Adrenal gland (tissue), 5 donors: ENCODE measurements at regions not wholly inside any gene's neighbourhood (a gene's known extent, or its start where the extent isn't known, plus 50 kb on each side); places are given as distances from the start of the nearest gene placed in this dataset.

Experiments used
- POLR2A ChIP-seq, 2 donors: fragments of 450-650 bp; IDR thresholded peaks; one replicate each; pipeline ENCODE4 v1.6.1; 2017; ENCODE audit warnings: antibody characterized with exemption in 2 of 2, mild to moderate bottlenecking in 2 of 2, moderate library complexity in 1 of 2
- TF ChIP-seq, protein P1 (sequence below), 6 experiments: fragments of 450-650 bp in 4 of 6; fragments of 200-600 bp in 2 of 6; sonication (generic) in 1 of 6; IDR thresholded peaks; 1 replicate in 5 of 6; 2 replicates in 1 of 6; pipeline versions ENCODE4 v1.5.1 to v1.8.0; 2016 to 2021; ENCODE audit warnings: antibody characterized with exemption in 6 of 6, mild to moderate bottlenecking in 2 of 6, moderate library complexity in 1 of 6
- donor health status: DM: no; HTN: no; CAD: no.

DNA sequence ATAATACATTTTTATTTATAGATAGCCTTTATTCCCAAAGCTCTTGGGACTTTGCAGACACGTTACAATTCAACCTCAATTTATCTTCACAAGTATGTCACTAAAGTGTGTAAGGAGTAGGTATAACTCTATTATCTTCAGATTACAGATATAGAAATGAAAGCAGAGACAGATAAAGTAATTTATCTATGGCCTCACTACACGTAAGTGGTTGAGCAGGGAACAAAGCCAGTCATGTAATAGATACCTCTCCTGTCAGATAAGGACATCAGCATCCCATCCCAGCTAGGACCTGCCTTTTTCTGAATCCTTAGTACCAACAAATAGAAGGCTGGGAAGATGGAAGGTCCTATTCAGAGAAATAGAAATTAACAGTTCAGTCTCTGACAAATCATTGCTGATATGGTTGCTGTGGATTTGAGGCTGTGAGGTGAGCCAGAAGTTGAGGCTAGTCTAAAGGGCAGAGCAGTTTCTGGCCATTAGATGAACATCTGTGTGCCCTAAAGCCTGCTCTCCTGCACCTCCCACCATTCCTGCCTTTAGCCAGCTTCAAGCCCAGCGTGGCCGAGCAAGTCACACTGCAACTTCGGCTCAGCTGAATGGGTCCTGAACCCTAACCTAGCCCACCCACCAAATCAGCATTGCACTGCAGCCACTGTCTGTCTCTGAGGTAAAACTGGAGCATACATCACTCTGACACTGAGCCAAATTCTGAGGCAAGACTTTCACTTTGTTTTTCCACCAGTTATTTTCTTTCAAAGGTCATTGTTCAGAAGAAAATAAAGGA lies 71.1 kb upstream of the PLEKHA5 start:
- TF ChIP-seq, protein P1, sequence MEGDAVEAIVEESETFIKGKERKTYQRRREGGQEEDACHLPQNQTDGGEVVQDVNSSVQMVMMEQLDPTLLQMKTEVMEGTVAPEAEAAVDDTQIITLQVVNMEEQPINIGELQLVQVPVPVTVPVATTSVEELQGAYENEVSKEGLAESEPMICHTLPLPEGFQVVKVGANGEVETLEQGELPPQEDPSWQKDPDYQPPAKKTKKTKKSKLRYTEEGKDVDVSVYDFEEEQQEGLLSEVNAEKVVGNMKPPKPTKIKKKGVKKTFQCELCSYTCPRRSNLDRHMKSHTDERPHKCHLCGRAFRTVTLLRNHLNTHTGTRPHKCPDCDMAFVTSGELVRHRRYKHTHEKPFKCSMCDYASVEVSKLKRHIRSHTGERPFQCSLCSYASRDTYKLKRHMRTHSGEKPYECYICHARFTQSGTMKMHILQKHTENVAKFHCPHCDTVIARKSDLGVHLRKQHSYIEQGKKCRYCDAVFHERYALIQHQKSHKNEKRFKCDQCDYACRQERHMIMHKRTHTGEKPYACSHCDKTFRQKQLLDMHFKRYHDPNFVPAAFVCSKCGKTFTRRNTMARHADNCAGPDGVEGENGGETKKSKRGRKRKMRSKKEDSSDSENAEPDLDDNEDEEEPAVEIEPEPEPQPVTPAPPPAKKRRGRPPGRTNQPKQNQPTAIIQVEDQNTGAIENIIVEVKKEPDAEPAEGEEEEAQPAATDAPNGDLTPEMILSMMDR (IDR thresholded peaks at IDR 0.05): no peak
- no peak for TF ChIP-seq POLR2A (IDR thresholded peaks at IDR 0.05)
